ENCODE measurements at regions not wholly inside any gene's neighbourhood (a gene's known extent, or its start where the extent isn't known, plus 50 kb on each side); places are given as distances from the start of the nearest gene placed in this dataset.

- Histone ChIP-seq H3K36me3 (no peaks in the 10 kb centered on the region), H3K4me1 (no peaks in the 10 kb centered on the region), H3K9me3 (replicated peaks) (peaks cover 5% of the 10 kb centered on the region), H3K27ac (replicated peaks) (no peak overlapping the region), H3K27me3 (ENCODE audit: low read depth) (peaks cover 53% of the 10 kb centered on the region), H3K4me3 (no peak overlapping the region)
- DNase-seq: no peak
- intact Hi-C loops (cut with micrococcal nuclease): no loop called here
- TF ChIP-seq, protein P1, sequence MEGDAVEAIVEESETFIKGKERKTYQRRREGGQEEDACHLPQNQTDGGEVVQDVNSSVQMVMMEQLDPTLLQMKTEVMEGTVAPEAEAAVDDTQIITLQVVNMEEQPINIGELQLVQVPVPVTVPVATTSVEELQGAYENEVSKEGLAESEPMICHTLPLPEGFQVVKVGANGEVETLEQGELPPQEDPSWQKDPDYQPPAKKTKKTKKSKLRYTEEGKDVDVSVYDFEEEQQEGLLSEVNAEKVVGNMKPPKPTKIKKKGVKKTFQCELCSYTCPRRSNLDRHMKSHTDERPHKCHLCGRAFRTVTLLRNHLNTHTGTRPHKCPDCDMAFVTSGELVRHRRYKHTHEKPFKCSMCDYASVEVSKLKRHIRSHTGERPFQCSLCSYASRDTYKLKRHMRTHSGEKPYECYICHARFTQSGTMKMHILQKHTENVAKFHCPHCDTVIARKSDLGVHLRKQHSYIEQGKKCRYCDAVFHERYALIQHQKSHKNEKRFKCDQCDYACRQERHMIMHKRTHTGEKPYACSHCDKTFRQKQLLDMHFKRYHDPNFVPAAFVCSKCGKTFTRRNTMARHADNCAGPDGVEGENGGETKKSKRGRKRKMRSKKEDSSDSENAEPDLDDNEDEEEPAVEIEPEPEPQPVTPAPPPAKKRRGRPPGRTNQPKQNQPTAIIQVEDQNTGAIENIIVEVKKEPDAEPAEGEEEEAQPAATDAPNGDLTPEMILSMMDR (IDR thresholded peaks at IDR 0.05; ENCODE audit: borderline replicate concordance): no peak
Observed at GRCh38 chr11:134616038-134616437, 204.0 kb upstream of the B3GAT1 start.

- DNase-seq: no peak
- peaks cover 5% of the 10 kb centered on the region for H3K9me3 ChIP-seq (replicated peaks)
- H3K4me3 ChIP-seq: no peak overlapping the region
- TF ChIP-seq, protein P1 (IDR thresholded peaks at IDR 0.05; ENCODE audit: borderline replicate concordance): no peak
- H3K27ac ChIP-seq (replicated peaks): no peak overlapping the region
- no peaks in the 10 kb centered on the region for H3K4me1 ChIP-seq
- peaks cover 53% of the 10 kb centered on the region for H3K27me3 ChIP-seq (ENCODE audit: low read depth)
- intact Hi-C loops (cut with micrococcal nuclease): no loop called here
- H3K36me3 ChIP-seq: no peaks in the 10 kb centered on the region
Observed at GRCh38 chr11:134615041-134615615, 203.1 kb upstream of the B3GAT1 start.

DNA sequence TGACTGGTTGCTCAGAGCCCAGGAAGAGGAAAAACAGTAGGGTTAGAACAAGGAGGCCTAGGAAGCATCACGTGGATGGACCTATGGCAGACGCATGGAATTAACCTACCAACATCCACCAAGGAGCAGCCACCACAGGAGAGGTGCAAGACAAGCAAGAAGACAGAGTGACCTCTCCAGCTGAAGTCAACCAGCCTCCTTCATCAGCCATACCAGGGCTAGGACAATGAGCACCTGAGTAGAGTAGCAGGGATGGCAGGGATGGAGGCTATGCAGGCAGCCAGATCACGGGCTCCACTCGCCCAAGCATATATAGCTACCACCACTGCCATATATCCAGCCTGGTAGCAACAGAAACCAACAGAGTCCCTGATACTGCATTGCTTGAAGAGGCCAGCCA lies 202.1 kb upstream of the B3GAT1 start:
- H3K27ac ChIP-seq (replicated peaks): no peak overlapping the region
- H3K4me3 ChIP-seq: no peak overlapping the region
- DNase-seq: no peak
- H3K9me3 ChIP-seq (replicated peaks): peaks cover 5% of the 10 kb centered on the region
- no peaks in the 10 kb centered on the region for H3K4me1 ChIP-seq
- H3K27me3 ChIP-seq (ENCODE audit: low read depth): peaks cover 56% of the 10 kb centered on the region
- no peaks in the 10 kb centered on the region for H3K36me3 ChIP-seq
- intact Hi-C loops (cut with micrococcal nuclease): no loop called here
- TF ChIP-seq, protein P1 (IDR thresholded peaks at IDR 0.05; ENCODE audit: borderline replicate concordance): no peak

DNA sequence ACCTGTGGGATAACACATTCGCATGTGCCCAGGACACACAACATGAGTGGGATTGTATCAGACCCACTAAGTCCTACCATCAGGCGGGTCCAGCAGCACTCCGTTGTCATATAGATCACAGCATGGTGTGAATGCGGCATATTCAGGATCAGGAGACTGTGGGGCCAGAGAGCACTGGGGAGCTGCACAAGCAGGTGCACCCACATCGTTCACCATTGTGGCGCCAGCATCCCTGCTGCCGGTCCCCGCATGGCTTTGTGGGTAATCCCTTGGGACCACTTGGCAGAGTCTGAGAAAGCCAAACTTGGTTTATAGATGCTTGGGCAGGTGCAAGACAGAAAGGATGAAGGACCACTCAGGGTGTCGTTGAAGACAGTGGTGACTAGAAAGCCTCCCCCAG lies 201.6 kb upstream of the B3GAT1 start:
- Histone ChIP-seq H3K27me3 (ENCODE audit: low read depth) (peaks cover 61% of the 10 kb centered on the region), H3K4me1 (no peaks in the 10 kb centered on the region), H3K27ac (replicated peaks) (no peak overlapping the region), H3K36me3 (no peaks in the 10 kb centered on the region), H3K4me3 (no peak overlapping the region), H3K9me3 (replicated peaks) (peaks cover 5% of the 10 kb centered on the region)
- intact Hi-C loops (cut with micrococcal nuclease): no loop called here
- no peak for DNase-seq
- TF ChIP-seq, protein P1 (IDR thresholded peaks at IDR 0.05; ENCODE audit: borderline replicate concordance): no peak

DNA sequence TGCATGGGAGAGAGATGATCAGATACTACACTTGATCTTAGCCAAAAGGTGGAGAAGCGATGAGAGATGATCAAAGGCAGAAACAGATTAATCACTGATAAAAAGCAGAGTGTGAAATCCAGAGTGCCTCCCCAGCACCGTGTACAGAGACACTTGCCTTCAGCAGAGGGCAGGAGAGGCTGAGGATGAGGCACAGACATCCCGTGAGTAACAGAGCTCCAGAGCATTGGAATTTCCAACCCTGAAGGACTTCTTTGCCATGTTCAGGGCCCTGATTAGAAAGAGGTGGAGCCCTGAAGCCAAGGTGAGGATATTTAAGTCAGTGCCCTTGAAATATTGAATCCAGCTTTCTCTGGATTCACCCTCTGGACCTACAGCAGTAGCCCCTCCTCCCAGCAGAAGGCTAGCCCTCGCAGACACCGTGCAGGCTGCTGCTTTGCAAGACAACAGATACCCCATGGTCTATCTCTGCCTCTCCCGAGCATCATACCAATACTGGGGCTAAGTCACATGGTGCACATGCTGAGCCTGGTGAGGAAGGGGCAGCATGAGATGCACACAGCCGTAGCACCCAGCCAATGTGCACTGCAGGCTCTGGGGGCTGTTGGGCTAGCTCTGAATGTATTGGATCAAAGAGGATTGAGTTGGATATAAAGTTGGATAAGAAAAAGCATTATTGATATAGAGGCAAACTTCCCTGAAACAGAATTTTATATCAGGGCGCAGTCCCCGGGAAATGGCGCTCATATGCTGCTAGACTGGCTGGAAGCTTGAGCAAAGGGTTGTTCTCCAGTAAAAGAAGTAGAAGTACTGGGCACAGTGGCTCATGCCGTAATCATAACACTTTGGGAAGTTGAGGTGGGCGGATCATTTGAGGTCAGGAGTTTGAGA lies 200.3 kb upstream of the B3GAT1 start:
- H3K27me3 ChIP-seq (ENCODE audit: low read depth): peaks cover 74% of the 10 kb centered on the region
- DNase-seq: no peak
- no peak overlapping the region for H3K4me3 ChIP-seq
- peaks cover 5% of the 10 kb centered on the region for H3K9me3 ChIP-seq (replicated peaks)
- intact Hi-C loops (cut with micrococcal nuclease): no loop called here
- H3K36me3 ChIP-seq: no peaks in the 10 kb centered on the region
- no peaks in the 10 kb centered on the region for H3K4me1 ChIP-seq
- TF ChIP-seq, protein P1 (IDR thresholded peaks at IDR 0.05; ENCODE audit: borderline replicate concordance): no peak
- H3K27ac ChIP-seq (replicated peaks): no peak overlapping the region

Measured in left ventricle myocardium inferior (tissue), 1 donor.